GM18499 (cell line): ENCODE measurements at regions not wholly inside any gene's neighbourhood (a gene's known extent, or its start where the extent isn't known, plus 50 kb on each side); places are given as distances from the start of the nearest gene placed in this dataset.
"Not testable (repeated sequence)": the region's sequence is repeated elsewhere in the genome, so short reads cannot be mapped to it uniquely, and the experiment has no call there.

Experiments
- ATAC-seq: cut with Tn5 transposase; IDR thresholded peaks from one replicate; pipeline ENCODE4 v1.9.1; 2021; ENCODE audit warnings: moderate number of reproducible peaks; ENCODE audit not compliant: insufficient read depth, unreplicated experiment

GRCh38 chr11:23127706-23128105, 267.4 kb upstream of the CCDC179 start:
- ATAC-seq, result no peak

GRCh38 chr11:23134627-23135026, 274.4 kb upstream of the CCDC179 start:
- ATAC-seq, result no peak

GRCh38 chr11:23138761-23139160, 278.5 kb upstream of the CCDC179 start:
- no peak for ATAC-seq

GRCh38 chr11:23143022-23143421, 282.7 kb upstream of the CCDC179 start:
- no peak for ATAC-seq

- ATAC-seq, result no peak
Measured at GRCh38 chr11:23151819-23152218, 291.5 kb upstream of the CCDC179 start.

- no peak for ATAC-seq
Measured at GRCh38 chr11:23155503-23155902, 295.2 kb upstream of the CCDC179 start.

- ATAC-seq, result no peak
Measured at GRCh38 chr11:23164022-23164421, 303.7 kb upstream of the CCDC179 start.

GRCh38 chr11:23166376-23166775, 306.1 kb upstream of the CCDC179 start:
- no peak for ATAC-seq

- no peak for ATAC-seq
Measured at GRCh38 chr11:23179609-23180008, 319.3 kb upstream of the CCDC179 start.

- no peak for ATAC-seq
Measured at GRCh38 chr11:23181022-23181807, 320.9 kb upstream of the CCDC179 start.

GRCh38 chr11:23192256-23192655, 332.0 kb upstream of the CCDC179 start:
- no peak for ATAC-seq

GRCh38 chr11:23201936-23202522, 341.8 kb upstream of the CCDC179 start:
- ATAC-seq, result no peak

GRCh38 chr11:23202611-23203010, 342.3 kb upstream of the CCDC179 start:
- ATAC-seq, result no peak

- no peak for ATAC-seq
Measured at GRCh38 chr11:23205156-23205871, 345.0 kb upstream of the CCDC179 start.

- ATAC-seq, result no peak
Measured at GRCh38 chr11:23206741-23207336, 346.6 kb upstream of the CCDC179 start.

- ATAC-seq, result no peak
Measured at GRCh38 chr11:23211221-23211620, 350.9 kb upstream of the CCDC179 start.

- ATAC-seq, result no peak
Measured at GRCh38 chr11:23212807-23213206, 352.5 kb upstream of the CCDC179 start.

- ATAC-seq, result no peak
Measured at GRCh38 chr11:23217072-23217471, 356.8 kb upstream of the CCDC179 start.

GRCh38 chr11:23220086-23220485, 359.8 kb upstream of the CCDC179 start:
- ATAC-seq, result not testable (repeated sequence)

- no peak for ATAC-seq
Measured at GRCh38 chr11:23221366-23221765, 361.1 kb upstream of the CCDC179 start.
